Astrocyte of the cerebellum (primary cell): ENCODE measurements at regions not wholly inside any gene's neighbourhood (a gene's known extent, or its start where the extent isn't known, plus 50 kb on each side); places are given as distances from the start of the nearest gene placed in this dataset.
A peak's percentile ranks its signal among the peaks of the same experiment; 100 is the strongest.

ENCODE experiments used
- DNase-seq: peaks from one replicate; pipeline ENCODE4 v3.0.0-alpha.2; 2011; ENCODE audit warnings: low read depth
- H3K4me3 ChIP-seq: 2 replicates; pipeline ENCODE4 v1.5.1; 2011; ENCODE audit warnings: mild to moderate bottlenecking, low read depth, low read length, moderate library complexity
- CTCF ChIP-seq: IDR thresholded peaks from 2 replicates; pipeline ENCODE4 v1.5.1; 2012; ENCODE audit warnings: low read length, low read depth, moderate library complexity, mild to moderate bottlenecking; ENCODE audit errors: missing control alignments
- in situ Hi-C: cut with HindIII; loops from 2 replicates; pipeline ENCODE4 v1.10.0; 2017; ENCODE audit warnings: low sequenced_read_pairs

- no peak for TF ChIP-seq CTCF
- H3K4me3 ChIP-seq, result no peak overlapping the region
- in situ Hi-C loops, result no loop called here
- DNase-seq, result no peak
Measured at GRCh38 chr15:61726166-61726565, 334.1 kb downstream of the VPS13C start.

- TF ChIP-seq CTCF, result no peak
- H3K4me3 ChIP-seq, result no peak overlapping the region
- in situ Hi-C loops, result no loop called here
- DNase-seq, result no peak
Measured at GRCh38 chr15:61725251-61725650, 335.0 kb downstream of the VPS13C start.

- no peak overlapping the region for H3K4me3 ChIP-seq
- no peak for TF ChIP-seq CTCF
- DNase-seq, result no peak
- in situ Hi-C loops, result no loop called here
Measured at GRCh38 chr15:61724251-61724939, 335.9 kb downstream of the VPS13C start.

- no peak for TF ChIP-seq CTCF
- no peak overlapping the region for H3K4me3 ChIP-seq
- in situ Hi-C loops, result no loop called here
- DNase-seq, result no peak
Measured at GRCh38 chr15:61721418-61721817, 338.8 kb downstream of the VPS13C start.

GRCh38 chr15:61720197-61720704 is 340.0 kb downstream of the VPS13C start:
- H3K4me3 ChIP-seq, result no peak overlapping the region
- in situ Hi-C loops, result no loop called here
- DNase-seq, result no peak
- no peak for TF ChIP-seq CTCF

GRCh38 chr15:61715082-61715481 is 345.2 kb downstream of the VPS13C start:
- H3K4me3 ChIP-seq, result no peak overlapping the region
- TF ChIP-seq CTCF, result no peak
- DNase-seq, result peak; percentile 29
- in situ Hi-C loops, result no loop called here
